SH-SY5Y (cell line): ENCODE measurements at regions not wholly inside any gene's neighbourhood (a gene's known extent, or its start where the extent isn't known, plus 50 kb on each side); places are given as distances from the start of the nearest gene placed in this dataset.

Experiments
- GATA2 ChIP-seq: IDR thresholded peaks from 2 replicates; pipeline ENCODE4 v1.6.1; 2011; ENCODE audit warnings: mild to moderate bottlenecking, low read depth, low read length
- GATA3 ChIP-seq: IDR thresholded peaks from 2 replicates; pipeline ENCODE4 v1.6.1; 2011; ENCODE audit warnings: low read depth, mild to moderate bottlenecking, low read length, moderate library complexity

DNA sequence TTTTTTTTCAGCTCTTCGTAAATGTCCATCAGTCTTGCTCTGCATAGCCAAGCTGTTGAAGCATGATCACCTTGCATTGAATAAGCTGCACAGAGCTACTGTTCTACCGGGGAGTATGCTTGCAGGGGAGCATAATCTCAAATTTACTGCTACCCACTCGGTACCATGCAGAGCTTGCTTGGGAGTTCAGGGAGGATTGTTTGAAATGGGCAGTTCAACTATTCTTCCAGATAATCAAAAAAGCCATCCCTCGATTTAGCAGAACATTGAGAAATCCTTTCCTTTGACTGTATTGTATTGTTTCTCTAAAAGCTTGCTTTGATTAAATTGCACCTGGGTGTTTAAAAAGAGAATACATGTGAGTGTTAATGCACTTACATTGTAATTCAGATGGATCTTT is 332.6 kb downstream of the UTRN start:
- TF ChIP-seq GATA2 = no peak
- TF ChIP-seq GATA3 = no peak
